Choroid plexus epithelial cell (primary cell): ENCODE measurements at regions not wholly inside any gene's neighbourhood (a gene's known extent, or its start where the extent isn't known, plus 50 kb on each side); places are given as distances from the start of the nearest gene placed in this dataset.

ENCODE experiments used
- DNase-seq: peaks from one replicate; pipeline ENCODE4 v3.0.0-alpha.2; 2010; ENCODE audit warnings: low read depth
- H3K4me3 ChIP-seq: 2 replicates; pipeline ENCODE4 v1.5.1; 2011; ENCODE audit warnings: low read depth, mild to moderate bottlenecking, control low read depth, low read length, moderate library complexity
- TF ChIP-seq, protein P1 (sequence below): conservative IDR thresholded peaks from 2 replicates; pipeline ENCODE4 v1.5.1; 2011; ENCODE audit warnings: low read depth, mild to moderate bottlenecking, control low read depth, inconsistent platforms, low read length, moderate library complexity

DNA sequence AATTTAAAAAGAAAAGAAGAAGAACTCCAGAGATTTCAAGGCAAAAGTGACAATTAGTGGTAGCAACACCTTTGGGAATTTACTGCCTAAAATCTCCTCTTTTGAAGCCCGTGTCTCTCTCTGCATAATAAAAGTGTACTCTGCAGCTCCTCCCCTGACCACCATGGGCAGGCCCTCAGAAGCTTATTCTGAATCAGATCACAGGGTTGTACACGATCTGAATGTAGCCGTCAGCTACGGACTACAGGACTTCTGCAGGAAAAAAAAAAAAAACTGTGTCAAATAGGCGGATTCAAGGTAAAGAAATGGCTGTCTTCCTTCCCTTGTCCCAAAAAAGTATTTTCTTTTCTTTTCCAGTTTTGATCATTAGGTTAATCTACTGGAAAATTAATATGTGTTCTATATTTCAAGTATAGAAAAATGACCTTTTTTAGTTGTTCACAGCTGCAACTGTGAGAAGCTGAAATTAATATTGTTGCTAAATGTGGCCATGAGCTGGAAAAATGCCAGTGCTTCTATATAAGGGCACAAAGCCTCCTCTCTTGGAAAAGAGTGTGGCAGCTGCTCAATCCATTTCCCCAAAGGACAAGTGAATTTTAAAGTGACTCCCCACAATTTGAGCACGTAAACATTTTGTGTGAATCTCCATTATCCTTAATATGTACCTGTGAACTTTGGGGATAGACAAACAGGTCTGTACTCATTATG, 397.4 kb downstream of the C6orf118 start:
- no peak overlapping the region for H3K4me3 ChIP-seq
- no peak for DNase-seq
- TF ChIP-seq, protein P1, sequence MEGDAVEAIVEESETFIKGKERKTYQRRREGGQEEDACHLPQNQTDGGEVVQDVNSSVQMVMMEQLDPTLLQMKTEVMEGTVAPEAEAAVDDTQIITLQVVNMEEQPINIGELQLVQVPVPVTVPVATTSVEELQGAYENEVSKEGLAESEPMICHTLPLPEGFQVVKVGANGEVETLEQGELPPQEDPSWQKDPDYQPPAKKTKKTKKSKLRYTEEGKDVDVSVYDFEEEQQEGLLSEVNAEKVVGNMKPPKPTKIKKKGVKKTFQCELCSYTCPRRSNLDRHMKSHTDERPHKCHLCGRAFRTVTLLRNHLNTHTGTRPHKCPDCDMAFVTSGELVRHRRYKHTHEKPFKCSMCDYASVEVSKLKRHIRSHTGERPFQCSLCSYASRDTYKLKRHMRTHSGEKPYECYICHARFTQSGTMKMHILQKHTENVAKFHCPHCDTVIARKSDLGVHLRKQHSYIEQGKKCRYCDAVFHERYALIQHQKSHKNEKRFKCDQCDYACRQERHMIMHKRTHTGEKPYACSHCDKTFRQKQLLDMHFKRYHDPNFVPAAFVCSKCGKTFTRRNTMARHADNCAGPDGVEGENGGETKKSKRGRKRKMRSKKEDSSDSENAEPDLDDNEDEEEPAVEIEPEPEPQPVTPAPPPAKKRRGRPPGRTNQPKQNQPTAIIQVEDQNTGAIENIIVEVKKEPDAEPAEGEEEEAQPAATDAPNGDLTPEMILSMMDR, result no peak

DNA sequence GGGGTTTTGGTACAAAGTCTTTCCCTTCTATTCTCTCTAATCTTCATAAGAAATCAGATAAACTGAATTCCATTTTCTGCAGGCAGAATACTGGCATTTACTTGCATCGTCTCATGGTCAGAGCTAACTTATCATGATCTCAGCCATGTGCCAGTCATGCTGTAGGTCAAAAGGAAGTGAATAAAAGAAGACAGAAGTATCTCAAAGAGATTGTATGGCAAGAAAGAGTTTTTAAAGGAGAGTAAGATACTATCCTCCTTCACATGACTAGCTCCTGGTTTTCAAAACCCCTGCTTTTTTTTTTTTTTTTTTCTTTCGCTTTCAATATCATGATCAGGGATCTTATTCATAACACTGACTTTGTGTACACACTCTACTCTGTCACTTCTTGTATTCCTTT, 398.3 kb downstream of the C6orf118 start:
- TF ChIP-seq, protein P1, result no peak
- no peak for DNase-seq
- no peak overlapping the region for H3K4me3 ChIP-seq

DNA sequence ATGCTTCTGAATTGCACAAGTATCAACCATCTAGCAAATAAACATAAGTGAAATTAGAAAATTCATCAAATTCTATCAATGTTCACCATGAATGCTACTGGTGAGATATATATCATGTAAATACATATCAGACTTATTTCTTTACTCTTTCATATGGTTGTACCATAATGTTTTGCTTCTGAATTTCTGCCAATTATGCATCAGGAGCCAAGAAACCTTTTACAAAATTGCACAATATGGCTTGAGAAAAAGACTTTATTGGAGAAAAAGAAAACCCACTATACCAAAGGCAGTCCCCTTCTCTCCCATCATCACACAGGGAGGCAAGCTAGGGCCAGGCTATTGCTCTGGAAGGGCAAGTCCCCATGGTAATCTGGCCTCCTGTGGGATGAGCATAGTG, 402.6 kb downstream of the C6orf118 start:
- TF ChIP-seq, protein P1, result no peak
- H3K4me3 ChIP-seq, result no peak overlapping the region
- DNase-seq, result no peak

DNA sequence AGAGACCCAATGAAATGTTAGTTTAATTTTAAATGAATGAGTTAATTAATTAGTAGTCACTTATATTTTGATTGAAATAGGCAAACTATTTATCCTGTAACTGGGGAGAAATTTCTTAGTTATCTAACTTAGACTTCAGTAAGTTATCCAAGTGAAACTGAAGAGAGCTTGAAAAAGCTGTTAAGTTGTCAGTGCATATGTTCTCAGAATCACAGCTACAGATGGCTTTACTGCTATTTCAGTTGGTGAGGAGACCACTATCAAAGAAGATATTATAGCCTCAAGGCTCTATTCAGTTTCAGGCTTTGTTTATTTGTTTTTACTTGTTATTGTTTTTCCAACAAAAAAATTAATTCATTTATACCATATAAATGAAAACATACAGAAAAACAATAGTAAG, 404.1 kb downstream of the C6orf118 start:
- TF ChIP-seq, protein P1, result no peak
- DNase-seq, result no peak
- H3K4me3 ChIP-seq, result no peak overlapping the region

DNA sequence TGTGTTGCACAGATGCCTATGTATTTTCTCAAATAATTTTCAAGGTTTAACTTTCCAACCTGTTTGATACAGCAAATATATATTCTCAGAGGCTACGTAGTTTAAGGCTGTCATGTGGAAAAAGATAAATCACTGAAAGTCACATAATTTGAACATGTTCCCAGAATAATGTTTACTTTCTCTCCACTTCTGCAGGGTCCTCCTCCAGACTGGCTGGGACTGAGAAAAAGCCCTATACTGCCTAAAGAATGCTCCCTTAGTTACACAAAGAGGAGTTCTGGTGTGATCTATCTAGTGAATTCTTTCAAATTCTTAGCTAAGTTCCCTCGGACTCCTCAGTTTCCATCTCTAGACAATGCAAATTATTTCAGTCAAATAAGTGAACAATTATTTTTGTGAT, 411.0 kb downstream of the C6orf118 start:
- TF ChIP-seq, protein P1, result no peak
- DNase-seq, result no peak
- H3K4me3 ChIP-seq, result no peak overlapping the region

DNA sequence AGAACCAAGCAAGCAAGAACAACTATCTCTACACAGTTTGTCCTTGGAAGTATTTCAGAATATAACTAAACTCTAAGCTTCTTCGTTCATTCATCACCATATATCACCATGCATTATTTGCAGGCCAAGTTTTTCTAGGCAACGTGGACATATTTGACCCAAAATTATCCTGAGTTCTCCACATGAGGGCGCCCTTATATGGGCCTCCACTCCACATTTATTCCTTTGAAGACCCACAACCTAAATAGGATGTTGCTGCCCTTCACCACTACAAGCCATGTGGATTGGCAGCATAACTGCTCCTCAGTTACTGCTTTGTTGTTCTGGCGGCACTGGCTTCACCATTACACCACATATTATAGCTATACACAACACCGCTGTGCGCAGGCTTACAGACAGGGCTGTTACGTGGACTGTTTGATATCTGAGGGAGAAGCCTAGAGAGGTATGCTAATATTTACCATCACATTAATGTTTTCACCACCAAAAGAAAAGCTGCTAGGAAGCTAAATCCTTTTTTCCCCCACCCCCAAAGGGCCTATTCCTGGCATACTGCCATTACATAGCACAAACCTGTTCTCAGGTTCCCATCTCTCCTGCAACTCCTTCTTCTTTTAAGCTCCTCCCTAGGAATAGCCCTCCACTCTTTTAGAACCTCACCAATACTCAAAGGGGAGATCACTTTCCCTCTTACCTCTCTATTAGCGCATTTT, 411.7 kb downstream of the C6orf118 start:
- DNase-seq, result no peak
- TF ChIP-seq, protein P1, result no peak
- H3K4me3 ChIP-seq, result no peak overlapping the region

DNA sequence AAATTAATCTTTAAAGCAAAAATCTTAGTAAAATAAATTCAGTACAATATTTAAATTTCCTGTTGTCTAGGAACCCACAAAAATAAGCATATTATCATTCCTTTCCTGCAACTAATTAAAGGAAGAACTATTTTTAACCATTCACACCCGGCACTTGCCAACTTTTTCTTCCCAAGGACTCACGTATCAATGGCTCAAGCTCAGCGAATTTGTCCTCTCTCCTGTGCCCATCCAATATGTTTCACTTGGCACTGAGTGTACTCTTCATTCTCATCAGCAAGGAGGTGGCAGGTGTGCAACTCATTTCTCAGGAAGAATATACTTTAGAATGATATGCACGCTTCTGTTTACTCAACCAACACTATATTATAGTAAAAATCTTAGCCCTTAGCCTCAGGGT, 419.4 kb downstream of the C6orf118 start:
- H3K4me3 ChIP-seq, result no peak overlapping the region
- DNase-seq, result no peak
- TF ChIP-seq, protein P1, result no peak
